Neuronal stem cell (in vitro differentiated cells): ENCODE measurements at regions not wholly inside any gene's neighbourhood (a gene's known extent, or its start where the extent isn't known, plus 50 kb on each side); places are given as distances from the start of the nearest gene placed in this dataset.

Experiments
- DNase-seq: peaks from one replicate; pipeline ENCODE4 v3.0.0-alpha.2; 2013; ENCODE audit warnings: low spot score
- H2AFZ ChIP-seq: one replicate; pipeline ENCODE4 v1.6.1; 2013; ENCODE audit warnings: mild to moderate bottlenecking, low read length, inconsistent platforms
- H2AK5ac ChIP-seq: 2 replicates; pipeline ENCODE4 v1.6.1; 2013; ENCODE audit warnings: low read depth, mild to moderate bottlenecking, inconsistent platforms, low read length, moderate library complexity, mixed read lengths
- H2BK120ac ChIP-seq: 2 replicates; pipeline ENCODE4 v1.6.1; 2013; ENCODE audit warnings: low read depth, mild to moderate bottlenecking, inconsistent platforms, low read length, moderate library complexity, mixed read lengths
- H2BK12ac ChIP-seq: one replicate; pipeline ENCODE4 v1.6.1; 2013; ENCODE audit warnings: low read length, inconsistent platforms
- H2BK15ac ChIP-seq: 2 replicates; pipeline ENCODE4 v1.6.1; 2013; ENCODE audit warnings: mild to moderate bottlenecking, low read length, inconsistent platforms, mixed read lengths
- H2BK5ac ChIP-seq: one replicate; pipeline ENCODE4 v1.6.1; 2013; ENCODE audit warnings: inconsistent platforms, mild to moderate bottlenecking, low read length, moderate library complexity
- H3K14ac ChIP-seq: one replicate; pipeline ENCODE4 v1.6.1; 2013; ENCODE audit warnings: low read length, inconsistent platforms
- H3K18ac ChIP-seq: 2 replicates; pipeline ENCODE4 v1.6.1; 2013; ENCODE audit warnings: low read length, inconsistent platforms
- H3K23ac ChIP-seq: 2 replicates; pipeline ENCODE4 v1.6.1; 2013; ENCODE audit warnings: low read depth, mild to moderate bottlenecking, mixed read lengths, low read length, inconsistent platforms; ENCODE audit not compliant: poor library complexity
- H3K27ac ChIP-seq: replicated peaks from 3 replicates; pipeline ENCODE4 v1.5.1; 2013; ENCODE audit warnings: low read length, inconsistent platforms
- H3K27me3 ChIP-seq, 3 experiments: 2 replicates each; pipeline ENCODE4 v1.6.1; 2013; ENCODE audit warnings: low read length in 3 of 3, mild to moderate bottlenecking in 2 of 3, inconsistent platforms in 1 of 3, low read depth in 1 of 3, mixed read lengths in 1 of 3, moderate library complexity in 1 of 3; ENCODE audit not compliant: control insufficient read depth in 3 of 3, insufficient read depth in 3 of 3
- H3K36me3 ChIP-seq, 2 donors: replicated peaks in 1 of 2; 2 replicates each; pipeline ENCODE4 v1.6.1; 2013; ENCODE audit warnings: low read length in 2 of 2; ENCODE audit not compliant: control insufficient read depth in 2 of 2, insufficient read depth in 2 of 2
- H3K4ac ChIP-seq: 2 replicates; pipeline ENCODE4 v1.6.1; 2013; ENCODE audit warnings: inconsistent platforms, mild to moderate bottlenecking, low read length, moderate library complexity
- H3K4me1 ChIP-seq, 2 donors: 1 replicate in 1 of 2; 2 replicates in 1 of 2; pipeline ENCODE4 v1.6.1; 2013; ENCODE audit warnings: low read length in 2 of 2, low read depth in 1 of 2; ENCODE audit not compliant: control insufficient read depth in 2 of 2, insufficient read depth in 1 of 2
- H3K4me2 ChIP-seq: one replicate; pipeline ENCODE4 v1.6.1; 2013; ENCODE audit warnings: mild to moderate bottlenecking, low read length, inconsistent platforms; ENCODE audit not compliant: insufficient read depth, poor library complexity, severe bottlenecking
- H3K4me3 ChIP-seq, 2 donors: 2 replicates each; pipeline ENCODE4 v1.5.1; 2013; ENCODE audit warnings: low read length in 2 of 2, mild to moderate bottlenecking in 2 of 2, inconsistent platforms in 1 of 2, moderate library complexity in 1 of 2
- H3K79me1 ChIP-seq: one replicate; pipeline ENCODE4 v1.6.1; 2013; ENCODE audit warnings: low read depth, mild to moderate bottlenecking, inconsistent platforms, low read length, moderate library complexity
- H3K9ac ChIP-seq: one replicate; pipeline ENCODE4 v1.6.1; 2013; ENCODE audit warnings: mild to moderate bottlenecking, low read depth, low read length, inconsistent platforms; ENCODE audit not compliant: poor library complexity
- H3K9me3 ChIP-seq, 2 donors: replicated peaks in 1 of 2; 2 replicates each; pipeline versions ENCODE3 to v1.6.1; 2013; ENCODE audit warnings: low read length in 2 of 2, mild to moderate bottlenecking in 2 of 2, inconsistent platforms in 1 of 2, low read depth in 1 of 2, mixed read lengths in 1 of 2, moderate library complexity in 1 of 2; ENCODE audit not compliant: control insufficient read depth in 2 of 2, insufficient read depth in 1 of 2
- H4K8ac ChIP-seq: one replicate; pipeline ENCODE4 v1.6.1; 2013; ENCODE audit warnings: low read depth, mild to moderate bottlenecking, inconsistent platforms, low read length, moderate library complexity
- H4K91ac ChIP-seq: one replicate; pipeline ENCODE4 v1.6.1; 2013; ENCODE audit warnings: low read length, low read depth, mild to moderate bottlenecking, inconsistent platforms; ENCODE audit not compliant: poor library complexity
- WGBS, 2 donors: extraction: QIAGEN DNeasy Blood & Tissue Kit; methylation state at CpG; one replicate each; pipeline ENCODE4 v1.1.7; 2013; ENCODE audit warnings: missing lambda C conversion rate in 2 of 2, mixed read lengths in 1 of 2; ENCODE audit not compliant: insufficient read length in 2 of 2, insufficient replicate concordance in 1 of 2; ENCODE audit errors: extremely low coverage in 2 of 2; 5-methylcytosine and 5-hydroxymethylcytosine counted together

DNA sequence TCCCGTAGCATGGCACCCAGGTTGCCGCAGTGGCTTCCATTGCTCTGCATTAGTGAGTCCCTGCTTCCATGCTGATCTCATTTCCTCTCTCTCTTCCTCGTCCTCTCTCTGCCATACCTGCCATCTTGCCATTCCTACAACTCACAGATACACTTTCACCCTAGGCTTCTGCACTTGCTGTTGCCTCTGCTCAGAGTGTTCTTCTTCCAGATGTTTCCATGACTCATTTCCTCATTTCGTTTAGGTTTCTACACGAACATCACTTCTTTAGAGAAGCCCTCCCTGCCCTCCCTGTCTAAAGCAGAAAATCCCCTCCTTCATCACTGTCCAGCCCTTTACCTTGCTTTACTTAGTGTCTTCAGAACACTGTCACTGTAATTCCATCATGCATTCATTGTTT lies 115.2 kb upstream of the WWC1 start:
- no CpG with 5 or more reads among the region's 5 CpGs for WGBS, 2 donors
- H3K9me3 ChIP-seq = no peaks in the 10 kb centered on the region

DNA sequence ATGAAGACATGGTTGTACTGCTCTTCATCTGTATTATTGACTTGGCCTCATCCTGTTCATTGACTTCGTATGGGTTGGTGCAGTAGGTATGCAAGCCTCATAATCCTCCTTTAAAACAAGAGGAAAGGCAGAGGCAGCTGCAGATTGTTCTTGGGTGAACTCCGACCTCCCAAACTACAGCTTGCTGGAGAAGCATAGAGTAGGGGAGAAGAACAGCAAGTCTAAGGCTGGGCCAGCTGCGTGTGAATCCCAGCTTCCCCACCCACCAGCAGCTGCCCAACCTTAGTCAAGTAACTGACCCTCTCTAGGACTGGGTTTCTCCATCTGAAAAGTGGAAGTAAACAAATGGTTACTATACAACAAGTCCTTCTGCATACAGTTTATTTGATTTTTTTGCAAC lies 114.5 kb upstream of the WWC1 start:
- Histone ChIP-seq H3K27ac (no peak overlapping the region), H2AFZ (no peak overlapping the region), H3K4me2 (no peak overlapping the region), H3K4ac (no peak overlapping the region), H2BK5ac (no peak overlapping the region), H2BK120ac (no peak overlapping the region), H2AK5ac (no peak overlapping the region), H3K9me3 (no peaks in the 10 kb centered on the region), H4K91ac (no peak overlapping the region), H3K14ac (no peak overlapping the region), H3K79me1 (no peaks in the 10 kb centered on the region), H3K9ac (no peak overlapping the region), H3K4me1 (peaks cover 10 to 34% of the 10 kb centered on the region in 2 donors), H3K36me3 (no peaks in the 10 kb centered on the region), H3K27me3 (no peaks in the 10 kb centered on the region), H2BK15ac (no peak overlapping the region), H2BK12ac (no peak overlapping the region), H3K23ac (no peak overlapping the region), H3K18ac (peak overlapping the region; percentile 49), H3K4me3 (no peak overlapping the region), H4K8ac (no peak overlapping the region)
- WGBS, 2 donors = no CpG with 5 or more reads among the region's 3 CpGs
- DNase-seq = no peak

More for the DNA sequence above, 115.2 kb upstream of the WWC1 start:
- Histone ChIP-seq H4K91ac (no peak overlapping the region), H3K4ac (no peak overlapping the region), H3K27ac (no peak overlapping the region), H3K9ac (no peak overlapping the region), H3K4me2 (no peak overlapping the region), H2AFZ (no peak overlapping the region), H3K4me3 (no peak overlapping the region), H3K23ac (no peak overlapping the region), H2AK5ac (no peak overlapping the region), H2BK15ac (no peak overlapping the region), H3K79me1 (no peaks in the 10 kb centered on the region), H2BK5ac (no peak overlapping the region), H2BK120ac (no peak overlapping the region), H3K27me3 (no peaks in the 10 kb centered on the region), H4K8ac (no peak overlapping the region), H3K18ac (no peak overlapping the region), H3K36me3 (no peaks in the 10 kb centered on the region), H2BK12ac (no peak overlapping the region), H3K4me1 (peaks cover 10 to 34% of the 10 kb centered on the region in 2 donors), H3K14ac (no peak overlapping the region)
- DNase-seq = no peak

GRCh38 chr5:168177831-168178450 lies 113.5 kb upstream of the WWC1 start:
- Histone ChIP-seq H3K36me3 (no peaks in the 10 kb centered on the region), H2BK12ac (no peak overlapping the region), H2AK5ac (no peak overlapping the region), H3K4me3 (no peak overlapping the region), H2BK5ac (no peak overlapping the region), H3K18ac (peak overlapping the region; percentile 62), H2BK120ac (no peak overlapping the region), H3K4ac (no peak overlapping the region), H3K23ac (no peak overlapping the region), H3K14ac (no peak overlapping the region), H4K8ac (no peak overlapping the region), H3K4me2 (no peak overlapping the region), H3K4me1 (peaks cover 10 to 34% of the 10 kb centered on the region in 2 donors), H2BK15ac (no peak overlapping the region), H3K27ac (no peak overlapping the region), H3K27me3 (no peaks in the 10 kb centered on the region), H3K9me3 (no peaks in the 10 kb centered on the region), H4K91ac (no peak overlapping the region), H3K79me1 (no peaks in the 10 kb centered on the region), H3K9ac (no peak overlapping the region), H2AFZ (peak overlapping the region; percentile 43)
- no CpG with 5 or more reads among the region's 14 CpGs for WGBS, 2 donors
- no peak for DNase-seq

- Histone ChIP-seq H3K9ac (no peak overlapping the region), H3K23ac (no peak overlapping the region), H4K91ac (no peak overlapping the region), H3K79me1 (no peaks in the 10 kb centered on the region), H3K4me1 (peaks cover 10 to 34% of the 10 kb centered on the region in 2 donors), H3K18ac (no peak overlapping the region), H3K27ac (no peak overlapping the region), H2BK5ac (no peak overlapping the region), H3K4me2 (no peak overlapping the region), H3K4ac (no peak overlapping the region), H3K4me3 (no peak overlapping the region), H2BK15ac (no peak overlapping the region), H2AK5ac (no peak overlapping the region), H2AFZ (no peak overlapping the region), H3K14ac (no peak overlapping the region), H3K27me3 (no peaks in the 10 kb centered on the region), H3K9me3 (no peaks in the 10 kb centered on the region), H2BK120ac (no peak overlapping the region), H3K36me3 (no peaks in the 10 kb centered on the region), H2BK12ac (no peak overlapping the region), H4K8ac (no peak overlapping the region)
- DNase-seq = no peak
- WGBS, 2 donors = no CpG with 5 or more reads among the region's 1 CpG
These were observed 112.3 kb upstream of the WWC1 start for GRCh38 chr5:168179192-168179593.
